ENCODE measurements at regions not wholly inside any gene's neighbourhood (a gene's known extent, or its start where the extent isn't known, plus 50 kb on each side); places are given as distances from the start of the nearest gene placed in this dataset.

DNA sequence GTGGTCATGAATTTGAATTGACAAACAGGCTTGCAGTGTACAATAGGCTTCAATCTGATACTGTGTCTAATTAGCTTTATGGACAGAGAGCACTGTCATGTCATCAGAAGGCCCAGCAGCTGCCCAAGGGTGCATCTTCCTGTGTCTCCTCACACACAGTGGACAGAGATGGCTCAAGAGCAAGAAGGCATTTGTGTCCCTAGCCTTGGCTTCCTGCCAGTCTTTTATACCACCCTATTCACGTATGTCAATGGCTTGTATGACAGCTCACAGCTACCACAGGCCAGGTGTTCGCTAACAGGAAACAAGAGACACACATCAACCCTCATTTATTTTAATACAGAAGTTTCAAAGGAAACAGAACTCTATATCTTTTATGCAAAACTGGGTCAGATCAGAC, 874.0 kb upstream of the AGA start:
- no peaks in the 10 kb centered on the region for H3K36me3 ChIP-seq (replicated peaks; ENCODE audit: control insufficient read depth, insufficient read depth, low read length)
- H3K4me3 ChIP-seq (ENCODE audit: insufficient read depth, low read depth, low read length) = no peak overlapping the region
- H3K27me3 ChIP-seq (ENCODE audit: control insufficient read depth, insufficient read depth, low read length) = no peaks in the 10 kb centered on the region
- DNase-seq = no peak

DNA sequence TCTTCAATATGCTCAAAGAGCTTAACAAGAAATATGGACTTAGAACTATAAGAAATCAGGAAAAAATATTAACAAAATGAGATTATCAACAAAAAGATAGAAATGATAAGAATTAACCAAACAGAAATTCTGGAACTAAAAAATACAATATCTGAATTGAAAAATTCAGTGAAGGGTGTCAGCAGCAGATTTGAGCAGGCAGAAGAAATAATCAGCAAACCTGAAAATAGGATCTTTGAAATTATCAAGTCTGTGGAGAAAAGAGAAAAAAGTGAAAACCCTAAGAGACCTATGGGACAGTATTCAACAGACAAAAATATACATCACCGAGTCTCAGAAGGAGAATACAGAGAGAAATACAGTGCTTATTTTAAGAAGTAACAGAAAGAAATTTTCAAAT, 877.8 kb upstream of the AGA start:
- H3K27me3 ChIP-seq (ENCODE audit: control insufficient read depth, insufficient read depth, low read length) = no peaks in the 10 kb centered on the region
- H3K4me3 ChIP-seq (ENCODE audit: insufficient read depth, low read depth, low read length) = no peak overlapping the region
- DNase-seq = no peak
- H3K36me3 ChIP-seq (replicated peaks; ENCODE audit: control insufficient read depth, insufficient read depth, low read length) = no peaks in the 10 kb centered on the region

DNA sequence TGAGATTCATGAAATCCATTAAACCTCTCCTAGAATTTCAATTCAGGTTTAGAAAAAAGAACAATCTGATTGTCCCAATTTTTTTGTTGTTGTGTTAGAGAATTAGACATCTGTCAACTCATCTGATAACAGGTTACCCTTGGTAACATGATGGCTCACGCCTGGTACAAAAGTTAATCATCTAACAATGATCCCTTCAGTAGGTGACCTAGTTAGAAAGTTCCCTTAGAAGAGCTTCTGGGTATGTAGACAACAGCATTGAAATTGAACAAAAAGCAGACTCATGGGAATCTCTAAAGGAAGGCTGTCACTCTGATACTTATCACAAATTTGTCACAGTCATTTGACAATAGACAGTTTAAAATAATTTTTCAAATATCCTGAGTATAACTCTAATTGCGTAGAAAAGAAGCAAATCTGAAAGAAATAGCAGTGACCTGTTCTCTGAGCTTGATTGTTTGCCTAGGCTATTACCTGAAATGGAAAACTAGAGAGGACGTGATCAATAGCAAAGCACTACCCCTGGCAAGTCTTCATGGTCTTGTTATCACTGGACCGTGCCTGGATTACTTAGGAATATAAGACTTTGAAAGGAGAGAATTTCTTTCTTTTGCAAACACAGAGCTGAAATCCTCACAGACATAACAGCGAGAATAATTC, 880.4 kb upstream of the AGA start:
- no peak for DNase-seq
- H3K4me3 ChIP-seq (ENCODE audit: insufficient read depth, low read depth, low read length) = no peak overlapping the region
- H3K27me3 ChIP-seq (ENCODE audit: control insufficient read depth, insufficient read depth, low read length) = no peaks in the 10 kb centered on the region
- no peaks in the 10 kb centered on the region for H3K36me3 ChIP-seq (replicated peaks; ENCODE audit: control insufficient read depth, insufficient read depth, low read length)

DNA sequence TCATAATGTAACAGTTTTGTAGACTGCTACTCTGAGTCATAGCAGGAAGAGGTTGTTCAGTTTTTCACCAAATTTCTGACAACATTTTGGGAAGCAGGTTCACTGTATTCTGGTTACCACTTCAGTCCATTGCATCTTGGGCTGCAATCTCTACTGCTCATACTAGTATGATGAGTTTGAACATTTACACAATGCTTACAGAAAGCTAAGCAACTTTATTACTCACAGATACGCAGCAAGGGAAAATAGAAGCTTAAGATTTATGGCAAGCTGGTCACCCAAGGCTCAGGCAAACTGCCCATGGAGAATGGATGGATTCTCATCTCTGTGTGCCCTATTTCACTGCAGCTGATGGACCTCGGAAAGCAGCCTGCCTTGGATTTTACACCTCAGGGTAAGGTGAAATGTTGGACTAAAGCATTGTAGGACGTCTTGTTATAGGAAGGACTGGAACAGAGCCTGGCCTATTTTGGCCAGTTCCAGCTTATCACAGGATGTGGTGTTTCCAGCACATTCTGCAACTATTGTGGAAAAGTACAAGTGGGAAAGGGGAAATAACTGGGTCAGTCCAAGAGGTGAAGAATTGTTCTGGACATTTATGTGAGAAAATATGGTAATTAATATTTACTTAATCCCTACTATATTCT, 887.1 kb upstream of the AGA start:
- Histone ChIP-seq H3K36me3 (replicated peaks; ENCODE audit: control insufficient read depth, insufficient read depth, low read length) (no peaks in the 10 kb centered on the region), H3K4me3 (ENCODE audit: insufficient read depth, low read depth, low read length) (no peak overlapping the region), H3K27me3 (ENCODE audit: control insufficient read depth, insufficient read depth, low read length) (no peaks in the 10 kb centered on the region)
- no peak for DNase-seq

DNA sequence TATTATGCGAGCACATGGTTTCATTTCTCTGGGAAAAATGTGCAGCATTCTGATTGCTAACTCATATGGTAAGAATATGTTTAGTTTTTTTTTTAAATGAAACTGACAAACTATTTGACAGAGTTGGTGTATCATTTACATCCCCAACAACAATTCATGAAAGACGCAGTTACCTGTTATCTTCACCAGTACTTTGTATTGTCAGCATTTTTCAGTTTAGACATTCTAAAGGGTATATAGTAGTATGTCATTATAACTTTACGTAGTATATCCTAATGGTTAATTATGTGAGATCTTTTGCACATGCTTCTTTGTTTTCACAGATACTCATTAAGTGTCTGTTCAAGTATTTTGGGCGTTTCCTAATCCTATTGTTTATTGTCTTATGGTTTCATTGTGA, 891.1 kb upstream of the AGA start:
- H3K36me3 ChIP-seq (replicated peaks; ENCODE audit: control insufficient read depth, insufficient read depth, low read length) = no peaks in the 10 kb centered on the region
- H3K4me3 ChIP-seq (ENCODE audit: insufficient read depth, low read depth, low read length) = no peak overlapping the region
- H3K27me3 ChIP-seq (ENCODE audit: control insufficient read depth, insufficient read depth, low read length) = no peaks in the 10 kb centered on the region
- DNase-seq = no peak

DNA sequence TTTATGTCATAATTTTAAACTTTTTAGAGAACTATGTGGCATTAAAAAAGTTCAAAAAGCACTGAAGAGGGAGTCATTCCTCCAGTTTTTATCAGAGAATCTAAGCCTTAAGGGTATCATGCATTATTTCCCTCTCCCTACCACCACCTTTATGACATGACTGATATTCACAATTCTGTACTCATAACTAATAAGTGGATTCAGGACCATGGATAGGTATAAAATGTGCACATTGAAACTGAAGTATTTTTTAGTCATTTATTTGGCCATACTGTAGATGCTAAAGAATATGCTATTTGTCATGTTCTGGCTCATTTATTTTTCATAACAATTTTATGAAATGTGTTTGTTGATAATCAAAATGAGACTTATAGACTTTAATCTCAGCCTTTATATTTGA, 897.5 kb upstream of the AGA start:
- Histone ChIP-seq H3K4me3 (ENCODE audit: insufficient read depth, low read depth, low read length) (no peak overlapping the region), H3K36me3 (replicated peaks; ENCODE audit: control insufficient read depth, insufficient read depth, low read length) (no peaks in the 10 kb centered on the region), H3K27me3 (ENCODE audit: control insufficient read depth, insufficient read depth, low read length) (no peaks in the 10 kb centered on the region)
- no peak for DNase-seq

DNA sequence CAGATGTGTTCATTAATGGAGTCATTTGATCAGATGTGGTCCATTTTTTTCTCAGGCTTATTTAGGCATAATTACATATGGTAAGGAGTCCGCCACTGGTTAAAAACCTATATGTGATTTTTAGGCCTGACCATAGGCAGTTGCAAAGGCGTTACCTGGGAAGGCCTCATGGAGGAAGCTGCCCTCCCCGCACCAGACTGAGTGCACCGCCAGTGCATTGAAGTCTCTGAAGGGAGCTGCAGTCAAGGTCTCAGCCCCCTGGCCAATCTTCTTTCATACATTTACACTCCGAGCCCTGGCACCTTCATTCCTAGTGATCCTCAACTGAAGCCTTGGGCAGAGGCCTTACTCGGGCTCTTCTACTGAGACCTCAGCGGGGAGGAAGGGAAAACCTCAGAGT, 898.2 kb upstream of the AGA start:
- no peak for DNase-seq
- H3K4me3 ChIP-seq (ENCODE audit: insufficient read depth, low read depth, low read length) = no peak overlapping the region
- no peaks in the 10 kb centered on the region for H3K27me3 ChIP-seq (ENCODE audit: control insufficient read depth, insufficient read depth, low read length)
- H3K36me3 ChIP-seq (replicated peaks; ENCODE audit: control insufficient read depth, insufficient read depth, low read length) = no peaks in the 10 kb centered on the region

DNA sequence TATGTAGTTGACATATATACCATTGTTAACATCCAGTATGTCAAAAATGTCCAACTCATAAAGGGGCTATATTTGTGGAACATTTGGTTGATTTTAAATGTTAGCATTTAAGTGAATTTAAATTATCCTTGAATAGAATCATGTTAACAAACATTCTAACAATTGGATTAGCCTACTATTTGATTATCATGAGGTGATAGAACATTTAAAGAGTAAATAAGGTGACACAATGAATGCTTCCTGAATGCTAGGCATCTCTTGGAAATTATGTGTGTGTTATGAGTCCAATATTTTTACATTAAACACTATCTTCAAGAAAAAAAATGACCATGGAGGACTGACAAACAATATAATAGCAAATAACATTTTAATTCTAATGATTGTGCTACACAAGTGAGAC, 901.9 kb upstream of the AGA start:
- DNase-seq = no peak
- H3K27me3 ChIP-seq (ENCODE audit: control insufficient read depth, insufficient read depth, low read length) = no peaks in the 10 kb centered on the region
- no peaks in the 10 kb centered on the region for H3K36me3 ChIP-seq (replicated peaks; ENCODE audit: control insufficient read depth, insufficient read depth, low read length)
- H3K4me3 ChIP-seq (ENCODE audit: insufficient read depth, low read depth, low read length) = no peak overlapping the region

DNA sequence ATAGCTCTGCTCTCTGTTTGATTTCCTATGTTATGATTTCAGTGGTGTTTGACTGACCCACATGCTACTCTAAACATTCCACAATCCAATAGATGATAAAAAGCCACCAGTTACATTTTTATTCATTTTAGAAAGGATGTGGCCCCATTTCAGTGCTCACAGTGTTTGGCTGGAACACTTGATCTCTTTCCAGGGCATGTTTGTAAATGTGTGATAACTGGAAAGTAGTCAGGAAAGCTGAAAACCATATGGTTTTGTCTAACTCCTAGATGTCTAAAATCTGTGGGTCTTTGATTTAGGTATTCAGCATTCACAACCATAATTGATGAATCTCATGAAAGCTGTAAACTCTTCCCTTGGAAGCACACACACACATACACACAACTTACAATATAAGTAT, 904.9 kb upstream of the AGA start:
- Histone ChIP-seq H3K27me3 (ENCODE audit: control insufficient read depth, insufficient read depth, low read length) (no peaks in the 10 kb centered on the region), H3K36me3 (replicated peaks; ENCODE audit: control insufficient read depth, insufficient read depth, low read length) (no peaks in the 10 kb centered on the region), H3K4me3 (ENCODE audit: insufficient read depth, low read depth, low read length) (no peak overlapping the region)
- DNase-seq = no peak

DNA sequence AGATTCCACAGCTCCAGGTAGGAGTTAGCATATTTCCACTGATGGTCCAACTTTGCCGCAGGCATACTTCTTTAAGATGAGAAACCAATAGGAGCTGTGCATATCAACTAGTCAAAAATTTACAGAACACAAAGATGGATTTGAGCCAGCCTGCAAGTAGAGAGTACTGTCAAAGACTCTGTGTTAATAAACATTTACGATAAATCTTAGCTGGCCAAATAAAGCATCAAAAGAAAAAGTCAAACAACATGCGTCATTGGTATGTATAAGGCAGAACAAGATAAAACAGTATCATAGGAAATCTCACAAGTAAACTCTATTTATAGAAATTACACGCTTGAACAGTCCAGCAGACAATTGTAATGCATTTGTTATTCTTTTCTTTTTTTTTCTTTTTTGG, 907.4 kb upstream of the AGA start:
- H3K36me3 ChIP-seq (replicated peaks; ENCODE audit: control insufficient read depth, insufficient read depth, low read length) = no peaks in the 10 kb centered on the region
- no peak for DNase-seq
- H3K4me3 ChIP-seq (ENCODE audit: insufficient read depth, low read depth, low read length) = no peak overlapping the region
- H3K27me3 ChIP-seq (ENCODE audit: control insufficient read depth, insufficient read depth, low read length) = no peaks in the 10 kb centered on the region

DNA sequence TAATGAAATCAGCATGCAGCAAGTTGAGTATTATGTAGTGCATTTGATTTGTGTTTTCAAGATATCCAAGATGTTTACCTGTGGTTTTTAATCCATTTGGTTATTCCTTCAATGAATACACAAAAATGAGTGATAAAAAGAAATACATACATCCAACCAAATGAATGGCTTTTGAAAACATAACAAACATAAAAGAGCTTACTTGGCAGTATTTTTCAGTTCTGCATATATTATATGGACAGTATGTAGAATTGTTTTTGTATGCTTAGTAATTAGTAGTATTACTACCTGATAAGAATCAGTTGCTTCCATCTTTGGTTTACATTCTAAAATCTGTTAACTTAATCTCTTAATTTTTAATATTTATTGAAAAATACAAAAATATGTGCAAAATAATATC, 908.9 kb upstream of the AGA start:
- no peak overlapping the region for H3K4me3 ChIP-seq (ENCODE audit: insufficient read depth, low read depth, low read length)
- no peaks in the 10 kb centered on the region for H3K27me3 ChIP-seq (ENCODE audit: control insufficient read depth, insufficient read depth, low read length)
- H3K36me3 ChIP-seq (replicated peaks; ENCODE audit: control insufficient read depth, insufficient read depth, low read length) = no peaks in the 10 kb centered on the region
- no peak for DNase-seq

DNA sequence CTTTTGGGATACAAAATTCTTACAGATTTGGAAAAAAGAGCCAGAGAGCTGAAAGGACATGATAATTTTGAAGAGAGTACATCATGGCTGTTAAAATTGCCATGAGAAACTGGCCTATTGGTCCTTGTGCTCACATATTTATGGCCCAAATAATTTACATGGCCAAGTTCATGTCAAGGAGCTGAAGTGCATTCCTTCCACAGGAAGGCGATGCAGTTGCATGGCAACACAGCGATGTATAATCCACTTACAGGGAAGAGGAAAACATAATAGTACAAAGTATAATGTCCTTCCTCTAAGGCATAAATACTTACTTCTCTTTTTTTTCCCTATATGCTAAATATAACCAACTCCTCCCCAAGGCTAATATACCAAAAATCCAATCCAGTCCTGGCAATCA, 914.5 kb upstream of the AGA start:
- DNase-seq = no peak
- Histone ChIP-seq H3K36me3 (replicated peaks; ENCODE audit: control insufficient read depth, insufficient read depth, low read length) (no peaks in the 10 kb centered on the region), H3K4me3 (ENCODE audit: insufficient read depth, low read depth, low read length) (no peak overlapping the region), H3K27me3 (ENCODE audit: control insufficient read depth, insufficient read depth, low read length) (no peaks in the 10 kb centered on the region)

DNA sequence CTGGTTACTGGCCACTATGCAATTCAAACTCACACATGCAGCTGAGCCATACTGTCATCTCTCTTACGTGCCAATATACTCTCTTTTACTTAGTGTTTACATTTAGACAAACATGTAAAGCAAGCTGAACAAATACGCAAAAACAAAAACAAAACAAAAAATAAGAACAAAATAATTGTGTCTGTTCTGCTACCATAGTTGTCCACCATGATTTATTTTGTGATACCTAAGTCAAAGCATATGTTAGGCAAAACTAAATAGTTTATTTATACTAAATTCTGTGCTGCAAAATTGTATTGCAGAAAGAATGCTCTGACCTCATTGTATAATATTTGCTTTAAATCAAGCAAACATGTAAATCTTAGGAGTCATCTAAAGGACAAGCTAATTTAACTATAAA, 943.2 kb upstream of the AGA start:
- Histone ChIP-seq H3K4me3 (ENCODE audit: insufficient read depth, low read depth, low read length) (no peak overlapping the region), H3K27me3 (ENCODE audit: control insufficient read depth, insufficient read depth, low read length) (no peaks in the 10 kb centered on the region), H3K36me3 (replicated peaks; ENCODE audit: control insufficient read depth, insufficient read depth, low read length) (no peaks in the 10 kb centered on the region)
- DNase-seq = no peak

DNA sequence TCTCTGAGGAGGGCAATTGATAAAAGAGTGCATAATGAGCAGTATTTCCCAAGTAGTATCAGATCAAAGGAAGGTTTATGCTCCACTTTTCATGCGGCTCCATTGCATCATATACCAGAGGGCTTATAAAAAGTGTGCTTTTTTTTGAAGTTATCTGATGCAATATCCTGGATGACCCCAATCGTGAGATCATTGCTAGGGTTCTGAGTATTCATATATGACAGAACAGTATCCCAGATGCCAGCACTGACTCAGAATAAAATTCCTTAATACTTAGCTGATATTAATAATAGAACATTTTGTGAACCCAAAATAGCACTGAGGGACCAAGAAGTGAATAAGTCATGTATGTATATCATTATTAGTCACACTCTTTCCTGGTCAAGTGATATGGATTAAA, 945.5 kb upstream of the AGA start:
- Histone ChIP-seq H3K36me3 (replicated peaks; ENCODE audit: control insufficient read depth, insufficient read depth, low read length) (no peaks in the 10 kb centered on the region), H3K4me3 (ENCODE audit: insufficient read depth, low read depth, low read length) (no peak overlapping the region), H3K27me3 (ENCODE audit: control insufficient read depth, insufficient read depth, low read length) (no peaks in the 10 kb centered on the region)
- no peak for DNase-seq

DNA sequence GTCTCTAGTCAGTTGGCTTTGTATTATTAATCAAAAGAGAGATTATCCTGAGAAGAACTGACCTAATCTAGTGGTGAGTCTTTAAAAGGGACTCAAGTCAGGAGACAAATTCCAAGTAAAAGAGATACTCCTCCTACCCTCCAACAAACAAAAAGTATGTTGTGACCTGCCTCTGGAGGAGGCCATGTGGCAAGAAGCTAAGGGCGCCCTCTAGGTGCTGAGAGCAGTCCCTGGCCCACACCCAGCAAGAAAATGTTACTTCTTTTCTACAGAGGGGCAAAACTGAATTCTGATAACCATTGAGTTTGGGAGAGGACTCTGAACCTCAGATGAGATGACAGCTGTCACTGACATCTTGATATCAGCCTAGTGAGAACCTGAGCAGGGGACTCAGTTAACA, 953.6 kb upstream of the AGA start:
- Histone ChIP-seq H3K27me3 (ENCODE audit: control insufficient read depth, insufficient read depth, low read length) (no peaks in the 10 kb centered on the region), H3K4me3 (ENCODE audit: insufficient read depth, low read depth, low read length) (no peak overlapping the region), H3K36me3 (replicated peaks; ENCODE audit: control insufficient read depth, insufficient read depth, low read length) (no peaks in the 10 kb centered on the region)
- no peak for DNase-seq

DNA sequence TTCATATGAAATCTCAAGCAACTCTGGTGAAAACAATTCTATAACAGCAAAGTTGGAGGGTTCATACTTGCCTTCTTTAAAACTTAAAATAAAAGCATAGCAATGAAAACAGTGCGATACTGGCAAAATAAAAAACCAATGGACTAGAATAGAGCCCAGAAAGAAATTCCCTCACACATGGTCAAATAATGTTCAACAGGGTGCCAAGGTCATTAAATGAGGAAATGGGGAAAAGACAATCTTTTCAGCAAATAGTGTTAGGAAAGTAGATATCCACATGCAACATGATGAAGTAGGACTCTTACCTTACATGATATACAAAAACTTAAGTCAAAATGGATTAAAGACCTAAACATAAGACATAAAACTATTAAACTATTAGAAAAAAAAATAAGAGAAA, 970.2 kb upstream of the AGA start:
- no peak for DNase-seq
- Histone ChIP-seq H3K4me3 (ENCODE audit: insufficient read depth, low read depth, low read length) (no peak overlapping the region), H3K27me3 (ENCODE audit: control insufficient read depth, insufficient read depth, low read length) (no peaks in the 10 kb centered on the region), H3K36me3 (replicated peaks; ENCODE audit: control insufficient read depth, insufficient read depth, low read length) (no peaks in the 10 kb centered on the region)

All from H7 (cell line).